ENCODE measurements at regions not wholly inside any gene's neighbourhood (a gene's known extent, or its start where the extent isn't known, plus 50 kb on each side); places are given as distances from the start of the nearest gene placed in this dataset.
"Not testable (repeated sequence)": the region's sequence is repeated elsewhere in the genome, so short reads cannot be mapped to it uniquely, and the experiment has no call there.

- no peak for DNase-seq
Measured at GRCh38 chrX:44785652-44786051, 58.2 kb upstream of the DUSP21 start.

DNA sequence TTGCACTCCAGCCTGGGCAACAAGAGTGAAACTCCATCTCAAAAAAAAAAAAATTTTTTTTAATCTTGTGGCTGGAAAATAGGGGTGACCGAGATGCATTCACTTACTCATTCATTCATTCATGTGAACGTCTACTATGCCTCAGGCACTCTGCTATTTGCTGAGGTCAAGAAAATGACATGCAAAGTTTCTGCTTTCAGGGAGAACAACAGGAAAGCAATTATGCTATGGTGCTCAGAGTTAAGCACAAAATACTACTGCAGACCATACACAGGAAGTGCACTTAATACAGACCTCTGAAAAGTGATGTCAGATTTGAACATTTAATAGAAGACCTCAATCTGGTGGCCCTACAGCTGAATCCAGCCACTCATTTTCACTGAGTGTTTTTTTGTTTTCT lies 59.6 kb upstream of the DUSP21 start:
- no peak for DNase-seq

GRCh38 chrX:44778254-44778653 lies 65.6 kb upstream of the DUSP21 start:
- DNase-seq: no peak

- DNase-seq: no peak
Measured at GRCh38 chrX:44775726-44776125, 68.1 kb upstream of the DUSP21 start.

GRCh38 chrX:44774066-44774465 lies 69.8 kb upstream of the DUSP21 start:
- DNase-seq: not testable (repeated sequence)

- DNase-seq: no peak
Measured at GRCh38 chrX:44770121-44770520, 73.7 kb upstream of the DUSP21 start.

GRCh38 chrX:44767308-44767707 lies 76.5 kb upstream of the DUSP21 start:
- DNase-seq: no peak

DNA sequence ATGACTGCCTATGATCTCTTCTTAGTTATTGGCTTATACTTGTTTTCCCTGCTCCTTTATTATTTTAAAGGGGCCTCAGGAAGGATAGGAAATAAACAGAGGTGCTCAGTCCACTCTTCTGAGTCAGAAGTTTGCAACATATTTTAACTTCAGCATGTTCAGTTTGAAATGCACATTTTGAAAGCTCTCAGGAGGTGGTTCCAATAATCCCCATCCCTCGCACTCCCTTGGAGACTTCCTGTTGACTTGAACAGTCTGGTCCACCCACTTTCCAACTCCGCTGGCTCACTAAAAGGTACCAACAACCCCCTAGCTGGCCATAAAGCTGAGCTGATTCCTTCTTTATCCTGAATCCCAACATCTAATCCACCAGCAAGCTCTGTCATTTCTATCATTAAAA lies 78.3 kb upstream of the DUSP21 start:
- no peak for DNase-seq

- no peak for DNase-seq
Measured at GRCh38 chrX:44747969-44748368, 95.9 kb upstream of the DUSP21 start.

DNA sequence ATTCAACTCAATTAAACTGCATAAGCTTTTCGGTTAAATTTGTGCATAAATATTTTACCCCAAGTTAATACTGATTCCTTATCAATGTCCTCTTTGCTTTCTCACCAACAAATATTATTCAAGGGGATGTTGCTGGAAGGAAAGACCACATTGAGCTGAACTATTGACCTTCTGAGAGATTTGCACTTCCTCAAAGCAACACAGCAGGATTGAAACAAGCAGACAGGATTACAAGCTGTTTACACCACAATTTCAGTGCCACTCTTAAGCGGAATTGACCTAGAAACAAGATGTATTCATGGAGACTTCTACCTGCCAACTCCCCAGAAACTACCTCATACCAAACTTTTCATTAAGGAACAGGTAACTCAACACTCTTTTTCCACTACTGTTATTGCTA lies 96.5 kb upstream of the DUSP21 start:
- peak; percentile 2 for DNase-seq

DNA sequence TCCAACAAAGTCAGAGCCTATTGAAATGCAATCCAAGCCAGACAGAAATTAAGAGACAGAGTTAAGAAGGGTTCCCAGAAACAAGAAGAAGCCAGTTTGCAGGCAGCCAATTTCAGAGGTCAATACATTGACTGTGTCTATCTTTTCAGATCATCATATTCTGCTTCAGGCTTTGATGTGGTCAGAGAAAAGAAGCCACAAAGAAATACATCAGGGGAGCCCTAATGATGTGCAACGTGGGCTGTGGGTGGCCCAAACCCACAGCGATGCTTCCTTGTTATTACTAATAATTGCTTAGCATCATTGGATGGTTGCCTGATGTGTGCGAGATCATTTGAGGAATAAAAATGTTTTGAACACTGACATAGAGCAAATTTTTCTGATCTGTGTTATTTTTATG lies 99.0 kb upstream of the DUSP21 start:
- no peak for DNase-seq

DNA sequence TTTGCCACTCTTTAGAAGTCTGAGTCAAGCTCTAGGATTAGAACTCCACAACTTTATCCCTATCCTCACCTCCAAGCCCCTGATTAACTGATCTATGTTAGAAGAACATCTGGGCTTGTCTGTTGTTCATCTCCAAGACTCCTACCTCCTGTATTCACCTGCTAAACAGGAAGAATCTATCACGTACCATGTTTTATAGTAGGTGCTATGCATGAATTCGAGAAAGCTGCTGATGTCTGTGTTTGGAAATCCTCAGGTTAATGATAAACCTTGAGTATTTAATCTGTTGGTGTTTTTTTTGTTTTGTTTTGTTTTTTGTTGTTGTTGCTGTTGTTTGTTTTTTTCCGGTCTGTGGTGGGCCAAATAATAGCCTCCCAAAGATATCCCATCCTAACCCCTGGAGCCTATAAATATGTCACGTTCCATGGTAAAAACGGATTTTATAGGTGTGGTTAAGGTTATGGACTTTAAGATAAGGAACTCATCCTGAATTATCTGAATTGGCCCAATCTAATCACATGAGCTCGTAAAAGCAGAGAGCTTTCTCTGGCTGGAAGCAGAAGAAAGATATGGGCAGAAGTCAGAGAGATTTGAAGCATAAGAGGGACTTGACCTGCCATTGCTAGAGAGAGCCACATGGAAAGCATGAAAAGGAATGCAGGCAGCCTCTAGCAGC lies 101.2 kb upstream of the DUSP21 start:
- no peak for DNase-seq

DNA sequence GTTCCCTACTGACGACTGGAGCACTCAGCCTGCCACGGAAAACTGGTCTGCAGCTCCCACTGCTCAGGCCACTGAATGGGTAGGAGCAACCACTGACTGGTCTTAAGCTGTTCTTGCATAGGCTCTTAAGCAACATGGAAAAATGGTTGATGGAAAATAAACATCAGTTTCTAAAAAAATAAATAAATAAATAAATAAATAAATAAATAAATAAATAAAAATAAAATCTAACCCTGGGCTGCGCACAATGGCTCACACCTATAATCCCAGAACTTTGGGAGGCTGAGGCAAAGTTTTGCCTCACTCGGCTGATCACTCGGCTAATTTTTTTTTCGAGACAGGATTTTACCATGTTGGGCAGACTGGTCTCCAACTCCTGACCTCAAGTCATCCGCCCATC lies 102.0 kb upstream of the DUSP21 start:
- DNase-seq: not testable (repeated sequence)

DNA sequence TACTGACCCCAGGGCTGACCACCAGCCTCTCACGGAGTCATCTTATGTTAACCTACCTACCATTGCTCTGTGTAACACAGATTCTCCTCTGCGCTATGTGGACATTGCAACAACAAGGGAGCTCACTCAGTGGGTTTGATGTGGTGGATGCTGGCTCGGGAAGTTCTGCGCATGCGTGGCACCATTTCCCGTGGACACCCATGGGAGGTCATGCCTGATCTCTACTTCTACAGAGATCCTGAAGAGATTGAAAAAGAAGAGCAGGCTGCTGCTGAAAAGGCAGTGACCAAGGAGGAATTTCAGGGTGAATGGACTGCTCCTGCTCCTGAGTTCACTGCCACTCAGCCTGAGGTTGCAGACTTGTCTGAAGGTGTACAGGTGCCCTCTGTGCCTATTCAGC lies 102.4 kb upstream of the DUSP21 start:
- not testable (repeated sequence) for DNase-seq

DNA sequence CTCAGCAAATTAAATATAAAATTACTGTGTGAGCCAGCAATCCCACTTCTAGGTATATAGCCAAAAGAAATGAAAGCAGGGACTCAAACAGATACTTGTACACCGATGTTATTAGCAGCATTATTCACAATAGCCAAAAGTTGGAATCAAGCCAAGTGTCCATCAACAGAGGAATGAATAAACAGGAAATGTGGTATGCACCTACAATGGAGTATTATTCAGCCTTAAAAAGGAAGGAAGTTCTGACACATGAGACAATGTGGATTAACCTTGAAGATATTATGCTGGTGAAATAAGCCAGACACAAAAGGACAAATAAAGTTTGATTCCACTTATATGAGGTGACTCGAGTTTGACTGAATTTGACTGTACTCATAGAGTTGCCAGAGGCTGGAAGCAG lies 108.3 kb upstream of the DUSP21 start:
- DNase-seq: no peak

- no peak for DNase-seq
Measured at GRCh38 chrX:44733931-44734330, 109.9 kb upstream of the DUSP21 start.

DNA sequence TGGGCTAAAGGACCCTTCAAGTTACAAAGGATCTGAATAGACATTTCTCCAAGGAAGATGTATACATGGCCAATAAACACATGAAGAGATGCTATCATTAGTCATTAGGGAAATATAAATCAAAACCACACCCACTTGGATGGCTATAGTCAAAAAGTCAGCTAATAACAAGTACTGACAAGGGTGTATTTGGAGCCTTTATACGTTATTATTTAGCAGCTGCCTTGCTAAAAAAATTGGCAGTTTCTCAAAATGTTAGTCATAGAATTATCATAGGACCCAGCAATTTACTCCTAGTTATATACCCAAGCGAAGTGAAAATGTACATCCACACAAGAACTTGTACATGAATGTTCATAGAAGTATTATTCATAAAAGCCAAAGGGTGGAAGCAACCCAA lies 112.7 kb upstream of the DUSP21 start:
- DNase-seq: no peak

- no peak for DNase-seq
Measured at GRCh38 chrX:44723426-44723825, 120.4 kb upstream of the DUSP21 start.

- no peak for DNase-seq
Measured at GRCh38 chrX:44708470-44708869, 135.4 kb upstream of the DUSP21 start.

- no peak for DNase-seq
Measured at GRCh38 chrX:44705817-44706551, 137.8 kb upstream of the DUSP21 start.

GRCh38 chrX:44698357-44698756 lies 145.5 kb upstream of the DUSP21 start:
- no peak for DNase-seq

DNA sequence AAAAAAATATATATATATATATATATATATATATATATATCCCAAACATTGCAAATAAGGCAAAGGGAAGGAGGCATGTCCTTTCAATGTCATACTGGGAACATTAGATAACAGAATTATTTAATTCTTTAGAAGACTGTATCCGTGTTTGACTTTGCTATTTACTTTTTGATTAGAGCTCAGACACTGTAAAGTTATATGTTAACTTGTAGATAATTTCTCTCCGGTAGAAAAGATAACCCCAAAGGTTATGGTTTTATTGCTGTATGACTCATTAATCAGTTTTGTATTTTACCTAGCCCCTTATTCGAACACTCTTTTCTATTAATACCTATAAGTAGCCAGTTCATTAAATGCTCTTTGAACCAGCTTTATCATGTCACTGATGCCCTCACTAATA lies 150.6 kb upstream of the DUSP21 start:
- no peak for DNase-seq

DNA sequence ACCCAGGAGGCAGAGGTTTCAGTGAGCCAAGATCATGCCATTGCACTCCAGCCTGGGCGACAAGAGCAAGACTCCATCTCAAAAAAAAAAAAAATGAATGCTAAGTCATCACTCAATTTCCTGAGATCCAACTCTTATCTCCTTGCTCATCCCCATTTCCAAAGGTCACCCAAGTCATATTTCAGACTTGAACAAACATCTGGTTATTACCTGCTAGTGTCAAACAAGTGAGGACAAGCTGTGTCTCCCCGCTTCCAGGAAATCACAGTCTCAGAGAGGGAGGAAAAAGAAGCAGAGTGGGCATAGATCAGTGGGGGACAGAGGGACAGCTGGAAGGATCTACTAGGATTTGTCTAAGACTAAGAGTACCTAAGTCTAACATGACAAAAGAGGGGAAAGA lies 147.5 kb upstream of the FUNDC1 start:
- no peak for DNase-seq

GRCh38 chrX:44675362-44676024 lies 132.8 kb upstream of the FUNDC1 start:
- DNase-seq: peak; percentile 82
